Adrenal gland (tissue), 5 donors: ENCODE measurements at regions not wholly inside any gene's neighbourhood (a gene's known extent, or its start where the extent isn't known, plus 50 kb on each side); places are given as distances from the start of the nearest gene placed in this dataset.

Experiments used
- CTCF ChIP-seq, 6 experiments: fragments of 450-650 bp in 4 of 6; fragments of 200-600 bp in 2 of 6; sonication (generic) in 1 of 6; IDR thresholded peaks; 1 replicate in 5 of 6; 2 replicates in 1 of 6; pipeline versions ENCODE4 v1.5.1 to v1.8.0; 2016 to 2021; ENCODE audit warnings: antibody characterized with exemption in 6 of 6, mild to moderate bottlenecking in 2 of 6, moderate library complexity in 1 of 6
- POLR2A ChIP-seq, 2 donors: fragments of 450-650 bp; IDR thresholded peaks; one replicate each; pipeline ENCODE4 v1.6.1; 2017; ENCODE audit warnings: antibody characterized with exemption in 2 of 2, mild to moderate bottlenecking in 2 of 2, moderate library complexity in 1 of 2
- donor health status: DM: no; HTN: no; CAD: no.

- TF ChIP-seq CTCF (IDR thresholded peaks at IDR 0.05): no peak
- TF ChIP-seq POLR2A (IDR thresholded peaks at IDR 0.05): no peak
Observed at GRCh38 chr2:22967756-22968155, 417.2 kb upstream of the KLHL29 start.
